ENCODE measurements at regions not wholly inside any gene's neighbourhood (a gene's known extent, or its start where the extent isn't known, plus 50 kb on each side); places are given as distances from the start of the nearest gene placed in this dataset.

DNA sequence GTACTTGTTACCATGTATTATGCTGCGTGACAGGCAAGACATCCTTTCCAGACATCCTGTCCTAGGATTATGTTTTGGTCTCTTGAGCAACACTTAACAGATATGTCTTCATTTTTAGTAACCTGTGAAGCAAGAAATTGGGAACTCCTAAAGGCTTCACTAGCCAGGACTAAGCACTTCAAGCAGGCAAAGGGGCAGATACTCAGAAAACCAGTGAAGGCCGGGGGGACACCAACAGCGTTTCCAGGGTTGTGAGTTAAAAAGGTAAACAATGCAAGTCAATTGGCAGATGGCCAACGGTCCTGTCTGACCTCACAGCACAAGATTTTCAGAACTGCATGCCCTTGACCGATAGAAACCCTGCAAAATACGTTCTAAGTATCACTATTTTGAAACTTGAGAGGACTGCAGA, 77.6 kb upstream of the SFMBT2 start:
- TF ChIP-seq, protein P1, sequence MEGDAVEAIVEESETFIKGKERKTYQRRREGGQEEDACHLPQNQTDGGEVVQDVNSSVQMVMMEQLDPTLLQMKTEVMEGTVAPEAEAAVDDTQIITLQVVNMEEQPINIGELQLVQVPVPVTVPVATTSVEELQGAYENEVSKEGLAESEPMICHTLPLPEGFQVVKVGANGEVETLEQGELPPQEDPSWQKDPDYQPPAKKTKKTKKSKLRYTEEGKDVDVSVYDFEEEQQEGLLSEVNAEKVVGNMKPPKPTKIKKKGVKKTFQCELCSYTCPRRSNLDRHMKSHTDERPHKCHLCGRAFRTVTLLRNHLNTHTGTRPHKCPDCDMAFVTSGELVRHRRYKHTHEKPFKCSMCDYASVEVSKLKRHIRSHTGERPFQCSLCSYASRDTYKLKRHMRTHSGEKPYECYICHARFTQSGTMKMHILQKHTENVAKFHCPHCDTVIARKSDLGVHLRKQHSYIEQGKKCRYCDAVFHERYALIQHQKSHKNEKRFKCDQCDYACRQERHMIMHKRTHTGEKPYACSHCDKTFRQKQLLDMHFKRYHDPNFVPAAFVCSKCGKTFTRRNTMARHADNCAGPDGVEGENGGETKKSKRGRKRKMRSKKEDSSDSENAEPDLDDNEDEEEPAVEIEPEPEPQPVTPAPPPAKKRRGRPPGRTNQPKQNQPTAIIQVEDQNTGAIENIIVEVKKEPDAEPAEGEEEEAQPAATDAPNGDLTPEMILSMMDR (IDR thresholded peaks at IDR 0.05) = no peak
- no peak for TF ChIP-seq POLR2A (IDR thresholded peaks at IDR 0.05)
